RWPE1 (cell line): ENCODE measurements at regions not wholly inside any gene's neighbourhood (a gene's known extent, or its start where the extent isn't known, plus 50 kb on each side); places are given as distances from the start of the nearest gene placed in this dataset.

ENCODE experiments used
- CTCF ChIA-PET: fragments of 350-600 bp; sonication (Branson Sonifier 250); formaldehyde crosslinking; extraction: SDS; loops from one replicate; lab custom pipeline; 2021; lab: Yijun Ruan, JAX
- POLR2A ChIA-PET: fragments of 400-600 bp; formaldehyde crosslinking; extraction: SDS; loops from one replicate; lab custom pipeline; 2020; ENCODE audit warnings: antibody characterized with exemption; ENCODE audit not compliant: low non-redundant PET; lab: Yijun Ruan, JAX
- DNase-seq: peaks from one replicate; pipeline ENCODE4 v3.0.0; 2012; ENCODE audit warnings: low spot score
- H3K27ac ChIP-seq: fragments of 450-650 bp; 2 replicates; pipeline ENCODE4 v1.5.1; 2017
- TF ChIP-seq, protein P1 (sequence below): fragments of 450-650 bp; conservative IDR thresholded peaks from 2 replicates; pipeline ENCODE4 v1.5.1; 2017; ENCODE audit warnings: low read depth, mild to moderate bottlenecking

DNA sequence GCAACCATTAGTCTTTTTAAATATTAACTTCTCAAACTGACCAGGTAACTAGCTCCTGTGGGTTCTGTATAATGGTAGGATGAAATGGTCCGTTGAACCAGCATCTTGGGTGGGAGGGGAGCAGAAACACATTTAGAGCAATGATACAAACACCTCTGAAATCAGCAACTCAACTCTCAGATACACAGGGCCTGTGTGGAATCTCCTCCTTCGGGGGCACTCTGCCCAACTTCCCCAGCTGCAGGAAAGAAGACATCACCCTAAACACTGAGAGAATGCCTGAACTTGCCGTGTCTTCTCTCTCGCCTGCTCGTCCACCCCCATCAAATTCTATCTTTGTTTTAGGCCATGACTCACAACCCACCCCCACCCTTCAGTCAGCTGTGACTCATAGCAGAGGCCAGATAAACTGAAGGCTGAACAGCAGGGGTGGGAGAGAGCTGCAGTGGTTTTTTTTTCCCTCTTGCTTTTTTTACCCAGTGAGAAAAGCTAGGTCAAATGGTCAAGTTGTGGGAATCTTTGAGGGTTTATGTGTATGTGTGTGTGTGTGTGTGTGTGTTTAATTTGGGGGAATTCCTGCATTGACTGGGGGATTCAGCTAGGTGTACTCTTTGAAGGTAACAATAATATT lies 593.4 kb upstream of the JAG1 start:
- TF ChIP-seq, protein P1, sequence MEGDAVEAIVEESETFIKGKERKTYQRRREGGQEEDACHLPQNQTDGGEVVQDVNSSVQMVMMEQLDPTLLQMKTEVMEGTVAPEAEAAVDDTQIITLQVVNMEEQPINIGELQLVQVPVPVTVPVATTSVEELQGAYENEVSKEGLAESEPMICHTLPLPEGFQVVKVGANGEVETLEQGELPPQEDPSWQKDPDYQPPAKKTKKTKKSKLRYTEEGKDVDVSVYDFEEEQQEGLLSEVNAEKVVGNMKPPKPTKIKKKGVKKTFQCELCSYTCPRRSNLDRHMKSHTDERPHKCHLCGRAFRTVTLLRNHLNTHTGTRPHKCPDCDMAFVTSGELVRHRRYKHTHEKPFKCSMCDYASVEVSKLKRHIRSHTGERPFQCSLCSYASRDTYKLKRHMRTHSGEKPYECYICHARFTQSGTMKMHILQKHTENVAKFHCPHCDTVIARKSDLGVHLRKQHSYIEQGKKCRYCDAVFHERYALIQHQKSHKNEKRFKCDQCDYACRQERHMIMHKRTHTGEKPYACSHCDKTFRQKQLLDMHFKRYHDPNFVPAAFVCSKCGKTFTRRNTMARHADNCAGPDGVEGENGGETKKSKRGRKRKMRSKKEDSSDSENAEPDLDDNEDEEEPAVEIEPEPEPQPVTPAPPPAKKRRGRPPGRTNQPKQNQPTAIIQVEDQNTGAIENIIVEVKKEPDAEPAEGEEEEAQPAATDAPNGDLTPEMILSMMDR, result no peak; the same call in 1 of the 2 replicates
- CTCF ChIA-PET, result interaction anchor here (0.6 to 2.2 kb wide), 8 partner anchors 9 to 715 kb away, joined by 3 to 11 read pairs (median 4); partner anchors contain the start of gene JAG1
- peak overlapping the region; percentile 79 for H3K27ac ChIP-seq
- POLR2A ChIA-PET, result interaction anchor here (0.6 kb wide), 1 partner anchor 1291 kb away, joined by 6 read pairs; no protein-coding TSS in a partner anchor
- DNase-seq, result peak; percentile 99

DNA sequence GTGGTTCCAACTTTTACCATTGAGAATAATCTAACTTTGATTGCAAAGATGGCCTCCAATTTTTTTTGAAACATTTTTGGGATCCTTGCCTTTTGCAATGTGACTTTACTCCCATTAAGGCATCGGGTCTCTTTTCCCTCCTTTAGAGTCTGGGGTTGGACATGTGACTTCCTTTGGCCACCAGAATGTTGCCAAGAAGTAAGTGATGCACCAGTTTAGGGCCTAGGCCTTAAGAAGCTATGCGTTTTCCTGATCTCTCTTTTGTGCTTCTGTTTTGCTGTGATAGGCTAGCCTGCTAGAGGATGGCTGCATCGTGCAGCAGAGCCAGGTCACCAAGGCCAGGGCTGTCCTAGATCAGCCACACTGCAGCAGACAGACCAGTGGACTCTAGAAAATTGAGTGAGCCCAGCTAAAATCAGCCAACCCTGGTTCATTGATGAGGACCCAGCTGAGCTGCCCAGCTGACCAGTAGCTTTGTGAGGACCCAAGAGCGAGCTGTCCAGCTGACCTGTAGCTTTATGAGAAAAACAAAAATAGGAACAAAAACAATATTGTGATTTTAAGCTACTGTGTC lies 594.0 kb upstream of the JAG1 start:
- CTCF ChIA-PET, result interaction anchor here (0.6 to 2.2 kb wide), 5 partner anchors 9 to 596 kb away, joined by 4 to 11 read pairs (median 4); partner anchors contain the start of gene JAG1
- TF ChIP-seq, protein P1, result no peak
- POLR2A ChIA-PET, result interaction anchor here (0.6 kb wide), 2 partner anchors 584 to 1291 kb away, joined by 3 to 6 read pairs; no protein-coding TSS in a partner anchor
- peak overlapping the region; percentile 79 for H3K27ac ChIP-seq
- no peak for DNase-seq

- ChIA-PET POLR2A (no interaction called here), CTCF (interaction anchor here (0.5 to 0.9 kb wide), 2 partner anchors 275 to 600 kb away, joined by 3 to 4 read pairs; no protein-coding TSS in a partner anchor)
- TF ChIP-seq, protein P1, result no peak
- DNase-seq, result no peak
- H3K27ac ChIP-seq, result no peak overlapping the region
These were observed 596.8 kb upstream of the JAG1 start for GRCh38 chr20:11270566-11270965.

- ChIA-PET POLR2A (no interaction called here), CTCF (interaction anchor here (0.5 to 0.9 kb wide), 3 partner anchors 275 to 600 kb away, joined by 3 to 4 read pairs (median 3); no protein-coding TSS in a partner anchor)
- no peak for DNase-seq
- H3K27ac ChIP-seq, result no peak overlapping the region
- TF ChIP-seq, protein P1, result no peak
These were observed 597.5 kb upstream of the JAG1 start for GRCh38 chr20:11271319-11271718.

- TF ChIP-seq, protein P1, result no peak
- no peak for DNase-seq
- H3K27ac ChIP-seq, result no peak overlapping the region
- CTCF ChIA-PET, result interaction anchor here (0.7 kb wide), 1 partner anchor 499 kb away, joined by 3 read pairs; no protein-coding TSS in a partner anchor
- POLR2A ChIA-PET, result no interaction called here
These were observed 598.3 kb upstream of the JAG1 start for GRCh38 chr20:11271920-11272594.

- ChIA-PET POLR2A (no interaction called here), CTCF (interaction anchor here (0.6 kb wide), 1 partner anchor 603 kb away, joined by 3 read pairs; no protein-coding TSS in a partner anchor)
- no peak overlapping the region for H3K27ac ChIP-seq
- TF ChIP-seq, protein P1, result peak; percentile 86
- peak; percentile 73 for DNase-seq
These were observed 600.4 kb upstream of the JAG1 start for GRCh38 chr20:11274141-11274594.
